ENCODE measurements at regions not wholly inside any gene's neighbourhood (a gene's known extent, or its start where the extent isn't known, plus 50 kb on each side); places are given as distances from the start of the nearest gene placed in this dataset.
A peak's percentile ranks its signal among the peaks of the same experiment; 100 is the strongest.

GRCh38 chr17:53168413-53168812 lies 654.3 kb upstream of the KIF2B start:
- no peak overlapping the region for H3K4me3 ChIP-seq (IDR thresholded peaks at IDR 0.05; ENCODE audit: insufficient read depth, low read depth, low read length)
- no peak overlapping the region for H3K27ac ChIP-seq
- no peak for TF ChIP-seq CTCF (conservative IDR thresholded peaks at IDR 0.05; ENCODE audit: low read depth, low read length)
- peaks cover 11% of the 10 kb centered on the region for H3K4me1 ChIP-seq (ENCODE audit: low read depth, poor library complexity, severe bottlenecking)
- no peaks in the 10 kb centered on the region for H3K27me3 ChIP-seq (ENCODE audit: insufficient read depth, low read depth)
- no peak overlapping the region for H3K9ac ChIP-seq
- no peaks in the 10 kb centered on the region for H4K20me1 ChIP-seq (ENCODE audit: insufficient read depth)
- H3K79me2 ChIP-seq (ENCODE audit: insufficient read depth, low read depth): no peaks in the 10 kb centered on the region
- no peaks in the 10 kb centered on the region for H3K36me3 ChIP-seq (ENCODE audit: insufficient read depth)
- no peak overlapping the region; the same call in 1 of the 2 replicates for H3K4me2 ChIP-seq
- H2AFZ ChIP-seq (ENCODE audit: low read depth): no peak overlapping the region

- Histone ChIP-seq H3K27me3 (ENCODE audit: insufficient read depth, low read depth) (no peaks in the 10 kb centered on the region), H3K4me1 (ENCODE audit: low read depth, poor library complexity, severe bottlenecking) (peaks cover 11% of the 10 kb centered on the region), H3K27ac (no peak overlapping the region), H3K36me3 (ENCODE audit: insufficient read depth) (no peaks in the 10 kb centered on the region), H3K9ac (no peak overlapping the region), H2AFZ (ENCODE audit: low read depth) (no peak overlapping the region), H3K4me2 (no peak overlapping the region), H3K79me2 (ENCODE audit: insufficient read depth, low read depth) (no peaks in the 10 kb centered on the region), H4K20me1 (ENCODE audit: insufficient read depth) (no peaks in the 10 kb centered on the region), H3K4me3 (IDR thresholded peaks at IDR 0.05; ENCODE audit: insufficient read depth, low read depth, low read length) (no peak overlapping the region)
- TF ChIP-seq CTCF (conservative IDR thresholded peaks at IDR 0.05; ENCODE audit: low read depth, low read length): no peak
Measured at GRCh38 chr17:53166731-53167130, 656.0 kb upstream of the KIF2B start.

GRCh38 chr17:53150101-53150698 lies 672.5 kb upstream of the KIF2B start:
- H3K79me2 ChIP-seq (ENCODE audit: insufficient read depth, low read depth): no peaks in the 10 kb centered on the region
- no peak overlapping the region for H3K9ac ChIP-seq
- H3K27ac ChIP-seq: no peak overlapping the region
- H3K4me1 ChIP-seq (ENCODE audit: low read depth, poor library complexity, severe bottlenecking): peaks cover 15% of the 10 kb centered on the region
- H3K4me2 ChIP-seq: no peak overlapping the region
- no peaks in the 10 kb centered on the region for H3K36me3 ChIP-seq (ENCODE audit: insufficient read depth)
- no peak overlapping the region for H2AFZ ChIP-seq (ENCODE audit: low read depth)
- TF ChIP-seq CTCF (conservative IDR thresholded peaks at IDR 0.05; ENCODE audit: low read depth, low read length): peak; percentile 49
- H3K4me3 ChIP-seq (IDR thresholded peaks at IDR 0.05; ENCODE audit: insufficient read depth, low read depth, low read length): no peak overlapping the region
- no peaks in the 10 kb centered on the region for H3K27me3 ChIP-seq (ENCODE audit: insufficient read depth, low read depth)
- H4K20me1 ChIP-seq (ENCODE audit: insufficient read depth): no peaks in the 10 kb centered on the region

GRCh38 chr17:53149316-53149715 lies 673.4 kb upstream of the KIF2B start:
- peaks cover 15% of the 10 kb centered on the region for H3K4me1 ChIP-seq (ENCODE audit: low read depth, poor library complexity, severe bottlenecking)

More at GRCh38 chr17:53149316-53149715, 673.4 kb upstream of the KIF2B start:
- Histone ChIP-seq H3K4me3 (IDR thresholded peaks at IDR 0.05; ENCODE audit: insufficient read depth, low read depth, low read length) (no peak overlapping the region), H3K27me3 (ENCODE audit: insufficient read depth, low read depth) (no peaks in the 10 kb centered on the region), H3K36me3 (ENCODE audit: insufficient read depth) (no peaks in the 10 kb centered on the region), H3K79me2 (ENCODE audit: insufficient read depth, low read depth) (no peaks in the 10 kb centered on the region), H2AFZ (ENCODE audit: low read depth) (no peak overlapping the region; the same call in 1 of the 2 replicates), H3K4me2 (peak overlapping the region; percentile 18; the same call in 1 of the 2 replicates), H3K9ac (no peak overlapping the region), H3K27ac (no peak overlapping the region), H4K20me1 (ENCODE audit: insufficient read depth) (no peaks in the 10 kb centered on the region)
- TF ChIP-seq CTCF (conservative IDR thresholded peaks at IDR 0.05; ENCODE audit: low read depth, low read length): no peak
